ENCODE measurements at regions not wholly inside any gene's neighbourhood (a gene's known extent, or its start where the extent isn't known, plus 50 kb on each side); places are given as distances from the start of the nearest gene placed in this dataset.

DNA sequence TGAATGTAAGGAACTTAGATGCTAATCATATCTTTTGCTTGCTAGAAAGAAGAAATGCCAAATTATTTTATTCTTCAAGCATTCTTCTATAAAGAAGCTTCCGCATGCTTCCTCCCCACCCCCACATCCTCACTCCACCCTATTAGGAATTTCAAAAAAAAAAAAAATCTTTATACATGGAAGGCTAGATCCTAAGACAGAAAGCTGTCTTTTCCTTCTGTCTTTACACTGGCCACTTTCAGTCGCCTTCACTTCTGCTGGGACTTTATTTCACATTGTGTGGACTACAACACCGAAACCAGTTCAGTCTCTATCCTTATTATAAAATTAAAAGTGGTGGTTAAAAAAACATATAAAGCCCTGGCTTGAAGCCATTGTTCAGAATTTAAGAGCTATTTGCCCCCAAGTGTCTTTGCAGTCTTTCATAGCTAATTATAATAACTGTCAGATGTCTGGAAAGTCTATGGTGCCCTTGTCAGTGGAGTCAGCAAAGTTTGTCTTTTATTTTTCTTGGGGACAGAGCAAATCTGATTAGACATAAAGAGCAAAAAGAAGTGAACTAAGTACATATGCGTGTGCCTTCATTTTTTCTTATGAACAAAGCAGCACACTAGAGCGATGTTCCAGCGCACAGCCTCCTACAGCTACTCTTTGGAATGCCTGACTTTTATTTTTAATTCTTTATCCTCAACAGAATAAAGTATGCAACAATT, 297.7 kb downstream of the PTPRC start:
- TF ChIP-seq, protein P1, sequence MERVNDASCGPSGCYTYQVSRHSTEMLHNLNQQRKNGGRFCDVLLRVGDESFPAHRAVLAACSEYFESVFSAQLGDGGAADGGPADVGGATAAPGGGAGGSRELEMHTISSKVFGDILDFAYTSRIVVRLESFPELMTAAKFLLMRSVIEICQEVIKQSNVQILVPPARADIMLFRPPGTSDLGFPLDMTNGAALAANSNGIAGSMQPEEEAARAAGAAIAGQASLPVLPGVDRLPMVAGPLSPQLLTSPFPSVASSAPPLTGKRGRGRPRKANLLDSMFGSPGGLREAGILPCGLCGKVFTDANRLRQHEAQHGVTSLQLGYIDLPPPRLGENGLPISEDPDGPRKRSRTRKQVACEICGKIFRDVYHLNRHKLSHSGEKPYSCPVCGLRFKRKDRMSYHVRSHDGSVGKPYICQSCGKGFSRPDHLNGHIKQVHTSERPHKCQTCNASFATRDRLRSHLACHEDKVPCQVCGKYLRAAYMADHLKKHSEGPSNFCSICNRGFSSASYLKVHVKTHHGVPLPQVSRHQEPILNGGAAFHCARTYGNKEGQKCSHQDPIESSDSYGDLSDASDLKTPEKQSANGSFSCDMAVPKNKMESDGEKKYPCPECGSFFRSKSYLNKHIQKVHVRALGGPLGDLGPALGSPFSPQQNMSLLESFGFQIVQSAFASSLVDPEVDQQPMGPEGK (CRISPR knock-in tag; IDR thresholded peaks at IDR 0.05; ENCODE audit: borderline replicate concordance) = no peak
- TF ChIP-seq RARB (CRISPR knock-in tag; IDR thresholded peaks at IDR 0.05) = 0 out of 2 replicates have a peak, but pooled peaks have one; percentile 15
- ATAC-seq = peak; percentile 69

- TF ChIP-seq CREB5 (CRISPR knock-in tag; IDR thresholded peaks at IDR 0.05; ENCODE audit: low read depth) (no peak), ARNTL (CRISPR knock-in tag; IDR thresholded peaks at IDR 0.05; ENCODE audit: borderline replicate concordance, low read depth) (no peak), ZNF565 (CRISPR knock-in tag; conservative IDR thresholded peaks at IDR 0.05; ENCODE audit: low read depth) (no peak)
- ATAC-seq = peak; percentile 97
These were observed 298.6 kb downstream of the PTPRC start for GRCh38 chr1:198937231-198938031.

DNA sequence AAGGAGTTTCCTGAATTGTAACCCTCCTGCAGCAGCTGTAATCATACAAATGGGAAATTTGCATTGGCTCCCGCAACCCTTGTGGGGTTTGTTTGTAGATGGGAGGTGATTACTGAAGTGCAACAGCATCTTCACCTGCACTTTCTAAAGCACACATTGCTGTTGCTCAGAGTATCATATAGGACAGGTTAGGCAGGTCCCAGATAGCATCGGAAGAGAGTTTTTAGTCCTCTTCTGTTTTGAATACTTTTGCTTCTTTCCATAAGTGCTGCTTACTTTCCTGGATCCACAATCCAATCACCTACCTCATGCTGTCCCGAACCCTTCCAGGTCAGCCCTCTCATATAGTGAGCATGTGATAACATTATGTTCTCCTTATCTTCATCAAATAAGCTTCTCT, 300.4 kb downstream of the PTPRC start:
- ATAC-seq = no peak
- TF ChIP-seq BACH2 (CRISPR knock-in tag; IDR thresholded peaks at IDR 0.05; ENCODE audit: borderline replicate concordance) (no peak), POU6F1 (CRISPR knock-in tag; IDR thresholded peaks at IDR 0.05; ENCODE audit: borderline replicate concordance, low read depth) (no peak), ESRRG (CRISPR knock-in tag; IDR thresholded peaks at IDR 0.05) (no peak), GLIS3 (CRISPR knock-in tag; IDR thresholded peaks at IDR 0.05) (no peak), CREB5 (CRISPR knock-in tag; IDR thresholded peaks at IDR 0.05; ENCODE audit: low read depth) (no peak), ZNF565 (CRISPR knock-in tag; conservative IDR thresholded peaks at IDR 0.05; ENCODE audit: low read depth) (no peak), TCF4 (CRISPR knock-in tag; IDR thresholded peaks at IDR 0.05; ENCODE audit: borderline replicate concordance) (no peak), CSDC2 (CRISPR knock-in tag; IDR thresholded peaks at IDR 0.05) (no peak)
- TF ChIP-seq, protein P2, sequence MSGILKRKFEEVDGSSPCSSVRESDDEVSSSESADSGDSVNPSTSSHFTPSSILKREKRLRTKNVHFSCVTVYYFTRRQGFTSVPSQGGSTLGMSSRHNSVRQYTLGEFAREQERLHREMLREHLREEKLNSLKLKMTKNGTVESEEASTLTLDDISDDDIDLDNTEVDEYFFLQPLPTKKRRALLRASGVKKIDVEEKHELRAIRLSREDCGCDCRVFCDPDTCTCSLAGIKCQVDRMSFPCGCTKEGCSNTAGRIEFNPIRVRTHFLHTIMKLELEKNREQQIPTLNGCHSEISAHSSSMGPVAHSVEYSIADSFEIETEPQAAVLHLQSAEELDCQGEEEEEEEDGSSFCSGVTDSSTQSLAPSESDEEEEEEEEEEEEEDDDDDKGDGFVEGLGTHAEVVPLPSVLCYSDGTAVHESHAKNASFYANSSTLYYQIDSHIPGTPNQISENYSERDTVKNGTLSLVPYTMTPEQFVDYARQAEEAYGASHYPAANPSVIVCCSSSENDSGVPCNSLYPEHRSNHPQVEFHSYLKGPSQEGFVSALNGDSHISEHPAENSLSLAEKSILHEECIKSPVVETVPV (CRISPR knock-in tag; IDR thresholded peaks at IDR 0.05) = no peak

- no peak for TF ChIP-seq TSHZ2 (CRISPR knock-in tag; IDR thresholded peaks at IDR 0.05)
- ATAC-seq = no peak
These were observed 301.1 kb downstream of the PTPRC start for GRCh38 chr1:198939956-198940355.
